Lung (tissue), 11 donors: ENCODE measurements at regions not wholly inside any gene's neighbourhood (a gene's known extent, or its start where the extent isn't known, plus 50 kb on each side); places are given as distances from the start of the nearest gene placed in this dataset.

Experiments used
- ATAC-seq: fragments of 200-7000 bp; cut with Tn5 transposase; one replicate; pipeline ENCODE4 v1.9.1; 2020; ENCODE audit warnings: moderate number of reproducible peaks; ENCODE audit not compliant: insufficient read depth, low FRiP score
- DNase-seq, 3 donors: peaks; one replicate each; pipeline ENCODE4 v3.0.0-alpha.2; 2013 to 2017
- H3K27ac ChIP-seq, 2 donors: one replicate each; pipeline ENCODE4 v1.5.1; 2013; ENCODE audit warnings: mild to moderate bottlenecking in 2 of 2, moderate library complexity in 2 of 2, control low read depth in 1 of 2, inconsistent platforms in 1 of 2, low read depth in 1 of 2, low read length in 1 of 2
- H3K27me3 ChIP-seq, 3 donors: one replicate each; pipeline ENCODE4 v1.5.1; 2013; ENCODE audit warnings: low read length in 2 of 3; ENCODE audit not compliant: control insufficient read depth in 3 of 3, insufficient read depth in 3 of 3
- H3K36me3 ChIP-seq, 4 donors: one replicate each; pipeline ENCODE4 v1.5.1; 2013; ENCODE audit warnings: low read length in 4 of 4, mild to moderate bottlenecking in 1 of 4, moderate library complexity in 1 of 4; ENCODE audit not compliant: control insufficient read depth in 4 of 4, insufficient read depth in 4 of 4
- H3K4me1 ChIP-seq, 5 donors: one replicate each; pipeline ENCODE4 v1.5.1; 2013; ENCODE audit warnings: low read length in 5 of 5, mild to moderate bottlenecking in 2 of 5, moderate library complexity in 1 of 5; ENCODE audit not compliant: control insufficient read depth in 5 of 5, insufficient read depth in 5 of 5
- H3K4me3 ChIP-seq: one replicate; pipeline ENCODE4 v1.5.1; 2013; ENCODE audit warnings: mild to moderate bottlenecking, control low read depth, moderate library complexity
- H3K9ac ChIP-seq, 2 donors: one replicate each; pipeline ENCODE4 v1.5.1; 2013; ENCODE audit warnings: low read length in 2 of 2, control low read depth in 1 of 2; ENCODE audit not compliant: insufficient read depth in 1 of 2
- H3K9me3 ChIP-seq, 4 donors: one replicate each; pipeline ENCODE4 v1.5.1; 2013; ENCODE audit warnings: low read length in 3 of 4, mild to moderate bottlenecking in 1 of 4, moderate library complexity in 1 of 4; ENCODE audit not compliant: control insufficient read depth in 4 of 4, insufficient read depth in 3 of 4
- CTCF ChIP-seq: IDR thresholded peaks from 2 replicates; pipeline ENCODE4 v1.5.1; 2012; ENCODE audit warnings: mild to moderate bottlenecking; ENCODE audit errors: control extremely low read depth, extremely low read depth
- WGBS, 2 donors: extraction: QIAGEN DNeasy Blood & Tissue Kit; methylation state at CpG; one replicate each; pipeline ENCODE4 v1.1.7; 2013; 5-methylcytosine and 5-hydroxymethylcytosine counted together
- donor health status: control.
- donor health status: control.
- donor health status: Bipolar disorder and iron deficiency.
- donor health status: healthy.
- donor health status: DM: yes; HTN: yes; CAD: no.

- no peak for DNase-seq
- Histone ChIP-seq H3K4me1 (no peaks in the 10 kb centered on the region), H3K27ac (no peak overlapping the region), H3K9me3 (no peaks in the 10 kb centered on the region), H3K27me3 (no peaks in the 10 kb centered on the region), H3K36me3 (no peaks in the 10 kb centered on the region), H3K9ac (no peak overlapping the region), H3K4me3 (no peak overlapping the region)
- TF ChIP-seq CTCF, result no peak
- ATAC-seq, result no peak
- WGBS, 2 donors, result 80 to 81% methylated on average over 3 of the region's 3 CpGs
These were observed 299.3 kb downstream of the FBXW7 start for GRCh38 chr4:152236519-152237056.

DNA sequence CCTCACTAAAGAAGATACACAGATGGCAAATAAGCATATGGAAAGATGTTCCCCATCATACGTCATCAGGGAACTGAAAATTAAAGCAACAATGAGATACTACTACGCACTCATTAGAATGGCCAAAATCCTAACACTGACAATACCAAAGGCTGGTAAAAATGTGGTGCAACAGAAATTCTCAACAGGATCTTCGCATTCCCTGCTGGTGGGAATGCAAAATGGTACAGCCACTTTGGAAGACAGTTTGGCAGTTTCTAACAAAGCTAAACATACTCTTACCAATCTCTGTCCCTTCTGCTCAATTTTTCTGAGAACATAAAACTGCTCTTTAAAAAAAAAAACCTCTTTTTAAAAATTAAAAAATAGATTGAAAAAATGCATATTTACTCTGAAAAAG lies 300.2 kb downstream of the FBXW7 start:
- no peak overlapping the region for H3K9ac ChIP-seq
- DNase-seq (no peak), ATAC-seq (no peak)
- no peaks in the 10 kb centered on the region for H3K4me1 ChIP-seq
- TF ChIP-seq CTCF, result no peak
- no peak overlapping the region for H3K4me3 ChIP-seq
- H3K27ac ChIP-seq, result no peak overlapping the region
- 73 to 97% methylated on average over 3 of the region's 3 CpGs for WGBS, 2 donors
- no peaks in the 10 kb centered on the region for H3K36me3 ChIP-seq
- H3K27me3 ChIP-seq, result no peaks in the 10 kb centered on the region
- H3K9me3 ChIP-seq, result no peaks in the 10 kb centered on the region

DNA sequence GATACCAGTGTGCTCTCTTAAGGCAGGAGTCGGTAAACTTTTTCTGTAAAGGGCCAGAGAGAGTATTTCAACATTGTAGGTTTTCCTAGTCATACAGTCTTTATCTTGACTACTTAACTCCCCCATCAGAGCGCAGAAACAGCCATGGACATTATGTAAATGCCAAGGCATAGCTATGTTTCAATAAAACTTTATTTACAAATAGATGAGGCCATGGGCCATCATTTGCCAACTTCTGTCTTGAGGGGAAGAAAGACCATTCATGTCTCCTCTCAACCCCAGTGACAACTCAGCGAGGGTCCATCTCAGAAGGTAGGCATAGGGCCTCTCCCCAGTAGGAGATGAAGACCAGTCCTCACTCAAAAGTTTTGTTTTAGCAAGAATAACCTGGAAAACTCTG lies 301.3 kb downstream of the FBXW7 start:
- Histone ChIP-seq H3K4me1 (no peaks in the 10 kb centered on the region), H3K27ac (no peak overlapping the region), H3K9ac (no peak overlapping the region), H3K27me3 (no peaks in the 10 kb centered on the region), H3K4me3 (no peak overlapping the region), H3K36me3 (no peaks in the 10 kb centered on the region), H3K9me3 (peaks cover 0 to 2% (median 0%) of the 10 kb centered on the region in 4 donors)
- no peak for DNase-seq
- WGBS, 2 donors, result 96% methylated on average over 3 of the region's 3 CpGs
- TF ChIP-seq CTCF, result no peak
- ATAC-seq, result no peak

DNA sequence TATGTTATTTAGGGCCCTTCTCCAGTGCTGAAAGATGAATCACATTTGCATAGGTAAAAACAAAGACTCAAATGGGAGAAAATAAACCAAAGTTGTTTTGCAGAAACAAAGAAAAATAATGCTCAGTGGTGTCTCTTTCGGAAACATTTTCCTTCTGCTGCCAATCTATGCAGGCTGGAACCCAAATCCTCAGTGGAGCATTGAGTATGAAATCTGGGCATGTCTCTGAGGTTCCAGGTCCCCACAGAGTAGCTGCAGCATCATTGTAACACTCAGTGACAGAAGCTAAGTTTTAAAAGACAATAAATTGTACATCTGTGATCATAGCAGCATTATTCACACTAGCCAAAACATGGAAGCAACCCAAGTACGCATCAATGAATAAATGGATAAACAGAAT lies 303.6 kb downstream of the FBXW7 start:
- Histone ChIP-seq H3K27me3 (no peaks in the 10 kb centered on the region), H3K4me3 (no peak overlapping the region), H3K9ac (no peak overlapping the region), H3K4me1 (no peaks in the 10 kb centered on the region), H3K36me3 (no peaks in the 10 kb centered on the region), H3K9me3 (peaks cover 0 to 2% (median 0%) of the 10 kb centered on the region in 4 donors), H3K27ac (no peak overlapping the region)
- ATAC-seq, result no peak
- WGBS, 2 donors, result 85 to 89% methylated on average over 2 of the region's 2 CpGs
- no peak for TF ChIP-seq CTCF
- DNase-seq, result no peak
